Breast epithelium (tissue), 4 donors: ENCODE measurements at regions not wholly inside any gene's neighbourhood (a gene's known extent, or its start where the extent isn't known, plus 50 kb on each side); places are given as distances from the start of the nearest gene placed in this dataset.
A peak's percentile ranks its signal among the peaks of the same experiment; 100 is the strongest.

Experiments
- DNase-seq, 2 donors: peaks; one replicate each; pipeline ENCODE4 v3.0.0-alpha.2; 2019; ENCODE audit warnings: low spot score in 2 of 2
- H3K27ac ChIP-seq, 2 donors: fragments of 200-600 bp; sonication (generic) in 1 of 2; one replicate each; pipeline ENCODE4 v1.5.1; 2016 to 2019; ENCODE audit warnings: mild to moderate bottlenecking in 1 of 2
- H3K27me3 ChIP-seq, 2 donors: fragments of 200-600 bp; sonication (generic) in 1 of 2; one replicate each; pipeline versions ENCODE4 v1.5.1 to v1.6.0; 2017 to 2019; ENCODE audit warnings: control low read depth in 1 of 2, mild to moderate bottlenecking in 1 of 2
- H3K36me3 ChIP-seq: fragments of 200-600 bp; one replicate; pipeline ENCODE4 v1.5.1; 2019
- H3K4me1 ChIP-seq, 2 donors: fragments of 200-600 bp; sonication (generic); one replicate each; pipeline ENCODE4 v1.5.1; 2016 to 2019; ENCODE audit warnings: control low read depth in 1 of 2
- H3K4me3 ChIP-seq, 3 donors: fragments of 200-600 bp; sonication (generic); 1 replicate in 2 of 3; 2 replicates in 1 of 3; pipeline ENCODE4 v1.5.1; 2016 to 2019; ENCODE audit warnings: mild to moderate bottlenecking in 3 of 3, moderate library complexity in 2 of 3
- H3K9me3 ChIP-seq, 2 donors: fragments of 200-600 bp; sonication (generic) in 1 of 2; one replicate each; pipeline ENCODE4 v1.5.1; 2016 to 2019; ENCODE audit warnings: control low read depth in 1 of 2
- POLR2A ChIP-seq: fragments of 450-650 bp; IDR thresholded peaks from one replicate; pipeline ENCODE4 v1.6.1; 2016; ENCODE audit warnings: antibody characterized with exemption, mild to moderate bottlenecking, moderate library complexity
- POLR2AphosphoS5 ChIP-seq, 3 donors: sonication (generic); formaldehyde crosslinking; IDR thresholded peaks; one replicate each; pipeline ENCODE4 v1.6.1; 2017; ENCODE audit warnings: antibody characterized with exemption in 3 of 3
- intact Hi-C: fragments of 100-400 bp; cut with DNase I; formaldehyde crosslinking; loops from one replicate; pipeline ENCODE4 v1.15.1; 2023; ENCODE audit warnings: low total_unique reads
- TF ChIP-seq, protein P1 (sequence below), 3 donors: fragments of 450-650 bp; IDR thresholded peaks; one replicate each; pipeline ENCODE4 v1.5.1; 2016 to 2017; ENCODE audit warnings: antibody characterized with exemption in 3 of 3, mild to moderate bottlenecking in 3 of 3, moderate library complexity in 3 of 3

DNA sequence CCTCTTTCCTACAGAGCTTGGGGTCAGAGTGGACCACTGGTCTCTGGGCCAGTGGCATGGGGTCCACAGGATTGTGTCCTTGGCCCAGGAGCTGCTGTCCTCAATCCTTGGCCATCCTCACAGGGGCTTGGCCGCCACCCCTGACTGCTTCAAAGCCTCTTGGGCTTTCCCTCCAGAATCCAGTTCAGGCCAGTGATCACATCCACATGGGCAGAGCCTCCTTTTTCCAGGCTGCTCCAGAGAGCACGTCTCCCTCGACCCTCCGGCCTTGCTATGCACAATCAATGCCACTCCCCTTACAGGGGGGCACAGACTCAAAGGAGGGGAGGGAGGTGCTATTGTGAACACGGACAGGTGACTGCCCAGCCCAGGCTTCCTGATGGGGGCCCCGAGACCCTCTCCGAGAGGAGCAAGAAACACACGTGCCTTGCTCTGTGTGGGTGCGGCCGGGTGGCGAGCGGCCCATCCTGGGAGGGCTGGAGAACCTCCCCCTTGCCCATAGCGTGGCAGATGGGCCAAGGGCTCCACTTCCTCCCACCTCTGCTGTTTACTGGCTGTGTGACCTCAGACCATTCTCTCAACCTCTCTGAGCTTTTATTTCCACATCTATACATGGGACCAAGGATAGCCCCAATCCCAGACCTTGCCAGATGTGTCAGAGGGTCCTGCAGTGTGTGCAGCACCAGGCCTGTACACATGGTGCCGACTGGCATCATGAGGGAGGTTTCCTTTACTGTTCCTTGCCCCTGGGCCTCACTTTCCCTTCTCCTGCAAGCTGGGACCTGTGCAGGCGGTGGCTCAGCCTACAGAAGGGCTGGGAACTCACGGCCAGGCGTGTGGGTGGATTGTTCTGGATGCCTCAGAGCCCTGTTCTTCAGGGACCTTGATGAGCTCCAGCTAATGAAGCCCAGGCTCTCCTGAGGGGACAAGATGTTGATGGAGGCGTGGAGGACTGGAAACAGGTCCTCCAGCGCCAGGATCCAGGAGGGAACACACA lies 229.0 kb upstream of the GSE1 start:
- intact Hi-C loops: no loop called here
- Histone ChIP-seq H3K4me3 (no peak overlapping the region), H3K36me3 (no peaks in the 10 kb centered on the region), H3K9me3 (no peaks in the 10 kb centered on the region), H3K27ac (peak overlapping the region; percentile 48 to 91), H3K4me1 (peaks cover 15 to 17% of the 10 kb centered on the region in 2 donors), H3K27me3 (no peaks in the 10 kb centered on the region)
- TF ChIP-seq, protein P1, sequence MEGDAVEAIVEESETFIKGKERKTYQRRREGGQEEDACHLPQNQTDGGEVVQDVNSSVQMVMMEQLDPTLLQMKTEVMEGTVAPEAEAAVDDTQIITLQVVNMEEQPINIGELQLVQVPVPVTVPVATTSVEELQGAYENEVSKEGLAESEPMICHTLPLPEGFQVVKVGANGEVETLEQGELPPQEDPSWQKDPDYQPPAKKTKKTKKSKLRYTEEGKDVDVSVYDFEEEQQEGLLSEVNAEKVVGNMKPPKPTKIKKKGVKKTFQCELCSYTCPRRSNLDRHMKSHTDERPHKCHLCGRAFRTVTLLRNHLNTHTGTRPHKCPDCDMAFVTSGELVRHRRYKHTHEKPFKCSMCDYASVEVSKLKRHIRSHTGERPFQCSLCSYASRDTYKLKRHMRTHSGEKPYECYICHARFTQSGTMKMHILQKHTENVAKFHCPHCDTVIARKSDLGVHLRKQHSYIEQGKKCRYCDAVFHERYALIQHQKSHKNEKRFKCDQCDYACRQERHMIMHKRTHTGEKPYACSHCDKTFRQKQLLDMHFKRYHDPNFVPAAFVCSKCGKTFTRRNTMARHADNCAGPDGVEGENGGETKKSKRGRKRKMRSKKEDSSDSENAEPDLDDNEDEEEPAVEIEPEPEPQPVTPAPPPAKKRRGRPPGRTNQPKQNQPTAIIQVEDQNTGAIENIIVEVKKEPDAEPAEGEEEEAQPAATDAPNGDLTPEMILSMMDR (IDR thresholded peaks at IDR 0.05): no peak
- TF ChIP-seq POLR2A (no peak), POLR2AphosphoS5 (IDR thresholded peaks at IDR 0.05) (no peak)
- DNase-seq: no peak

DNA sequence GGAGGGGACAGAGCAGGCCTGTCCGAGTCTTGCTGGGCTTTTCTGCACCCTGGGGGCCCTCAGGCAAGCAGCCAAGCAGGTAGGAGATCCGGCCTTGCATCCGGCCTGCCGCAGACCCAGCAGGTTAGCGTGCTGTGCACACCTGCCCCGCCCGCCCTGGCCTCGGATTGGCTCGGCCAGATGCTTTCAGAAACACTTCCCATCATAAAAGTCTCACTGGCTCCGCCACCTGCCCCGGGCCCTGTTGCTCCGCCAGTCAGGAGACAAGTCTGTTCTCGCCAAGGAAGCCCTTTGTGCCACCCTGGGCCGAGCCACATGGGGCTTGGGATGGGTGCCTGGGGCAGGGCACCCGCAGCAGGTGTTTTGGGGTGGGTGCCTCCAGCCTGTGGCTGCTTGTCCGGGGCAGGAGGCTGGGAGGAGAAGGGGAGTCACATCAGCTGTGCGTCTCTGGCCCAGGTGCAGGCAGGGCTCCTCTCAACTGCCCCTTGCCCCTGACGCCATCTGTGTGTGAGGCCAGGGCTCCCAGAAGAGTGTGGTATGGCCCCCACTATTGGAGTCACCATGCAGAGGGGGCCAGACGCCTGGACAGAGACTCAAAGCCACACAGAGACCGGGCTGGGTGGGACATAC lies 228.2 kb upstream of the GSE1 start:
- DNase-seq: peak; percentile 75 to 82
- TF ChIP-seq POLR2AphosphoS5 (IDR thresholded peaks at IDR 0.05): no peak
- TF ChIP-seq, protein P1 (IDR thresholded peaks at IDR 0.05): no peak
- no peak for TF ChIP-seq POLR2A
- Histone ChIP-seq H3K36me3 (no peaks in the 10 kb centered on the region), H3K27ac (peak overlapping the region; percentile 70 to 91), H3K27me3 (no peaks in the 10 kb centered on the region), H3K9me3 (no peaks in the 10 kb centered on the region), H3K4me3 (peak overlapping the region in 1 of 3 donors; percentile 8), H3K4me1 (peaks cover 15 to 17% of the 10 kb centered on the region in 2 donors)
- intact Hi-C loops: no loop called here

DNA sequence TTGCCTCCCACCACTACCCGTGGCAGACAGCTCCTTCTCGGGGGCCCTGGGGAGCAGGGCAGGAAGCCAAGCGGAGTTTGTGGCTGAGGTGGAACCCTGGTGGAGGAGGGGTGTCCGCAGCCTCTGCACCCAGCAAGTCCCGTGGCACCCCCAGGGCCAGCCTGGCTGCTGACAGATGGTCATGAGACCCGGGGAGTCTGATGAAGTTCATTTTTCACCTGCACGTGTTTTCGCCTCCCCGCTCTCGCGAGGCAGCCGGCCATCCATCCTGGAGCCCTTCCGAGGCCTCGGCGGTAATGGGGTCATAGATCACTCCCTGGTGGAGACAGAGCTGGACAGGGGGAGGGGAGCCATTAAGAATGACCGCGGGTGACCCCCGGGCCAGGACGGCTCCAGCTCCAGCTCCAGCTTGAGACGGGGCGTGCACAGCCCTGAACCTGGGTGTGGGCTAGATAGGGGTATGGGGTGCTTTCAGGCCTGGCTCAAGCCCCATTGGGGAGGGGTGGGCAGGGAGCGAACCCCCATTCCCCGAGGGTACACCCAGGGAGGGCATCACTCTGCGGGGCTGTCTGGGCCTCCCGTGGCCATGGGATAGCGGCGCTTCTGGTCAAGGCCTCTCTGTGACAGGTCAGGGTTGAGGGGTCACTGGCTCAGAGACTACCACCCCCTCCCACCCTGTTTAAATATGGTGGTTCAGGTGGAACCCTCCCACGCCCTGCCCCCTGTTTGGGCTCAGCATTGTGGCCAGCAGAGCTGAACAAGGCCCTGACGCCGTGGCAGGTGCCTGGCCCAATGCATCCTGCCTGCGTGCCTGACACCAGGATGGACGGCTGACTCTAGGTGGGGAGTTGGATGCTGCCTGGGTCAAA lies 227.4 kb upstream of the GSE1 start:
- DNase-seq: no peak
- Histone ChIP-seq H3K4me3 (no peak overlapping the region), H3K4me1 (peaks cover 15 to 17% of the 10 kb centered on the region in 2 donors), H3K9me3 (no peaks in the 10 kb centered on the region), H3K27me3 (no peaks in the 10 kb centered on the region), H3K36me3 (no peaks in the 10 kb centered on the region), H3K27ac (peak overlapping the region; percentile 70 to 91)
- intact Hi-C loops: no loop called here
- TF ChIP-seq POLR2A (no peak), POLR2AphosphoS5 (IDR thresholded peaks at IDR 0.05) (no peak)
- TF ChIP-seq, protein P1 (IDR thresholded peaks at IDR 0.05): no peak

DNA sequence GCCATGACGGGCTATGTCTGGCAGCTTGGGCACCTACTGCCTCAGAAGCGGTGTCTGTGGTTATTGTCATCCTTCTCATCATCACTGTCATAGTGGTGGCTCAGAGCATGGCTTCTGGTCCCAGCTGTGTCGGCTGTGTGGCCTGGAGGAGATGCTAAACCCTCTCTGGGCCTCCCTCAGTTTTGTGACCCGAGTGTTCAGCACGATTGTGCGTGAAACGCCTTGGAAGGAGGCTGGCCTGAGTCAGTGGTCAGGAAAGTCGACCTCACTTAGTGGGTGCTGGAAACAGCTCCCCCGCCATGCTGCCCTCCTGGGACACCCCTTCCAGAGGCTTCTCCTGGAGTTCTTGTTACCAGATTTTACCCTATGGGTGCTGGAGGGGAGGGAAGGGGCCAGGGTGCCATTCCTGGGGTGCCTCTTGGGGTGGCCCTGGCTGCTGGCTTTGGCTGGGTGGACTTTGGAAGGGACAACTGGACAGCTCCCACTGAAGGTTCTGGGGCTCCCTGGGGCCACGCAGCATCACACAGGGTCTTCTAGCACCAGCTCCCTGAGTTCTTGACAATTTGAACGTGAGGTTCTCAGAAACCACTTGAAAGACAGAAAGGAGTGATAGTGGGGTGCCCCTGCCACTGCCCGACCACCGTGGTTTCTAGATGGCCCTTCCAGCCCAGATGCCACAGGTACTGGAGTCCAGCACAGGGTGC lies 226.5 kb upstream of the GSE1 start:
- H3K4me1 ChIP-seq: peaks cover 15 to 17% of the 10 kb centered on the region in 2 donors

More for the DNA sequence above, 226.5 kb upstream of the GSE1 start:
- TF ChIP-seq POLR2A: no peak
- TF ChIP-seq POLR2AphosphoS5 (IDR thresholded peaks at IDR 0.05): no peak
- TF ChIP-seq, protein P1 (IDR thresholded peaks at IDR 0.05): no peak
- H3K27me3 ChIP-seq: no peaks in the 10 kb centered on the region
- intact Hi-C loops: no loop called here
- no peak overlapping the region for H3K27ac ChIP-seq
- H3K4me3 ChIP-seq: no peak overlapping the region
- no peak for DNase-seq
- H3K36me3 ChIP-seq: no peaks in the 10 kb centered on the region
- H3K9me3 ChIP-seq: no peaks in the 10 kb centered on the region
